ENCODE measurements at regions not wholly inside any gene's neighbourhood (a gene's known extent, or its start where the extent isn't known, plus 50 kb on each side); places are given as distances from the start of the nearest gene placed in this dataset.

DNA sequence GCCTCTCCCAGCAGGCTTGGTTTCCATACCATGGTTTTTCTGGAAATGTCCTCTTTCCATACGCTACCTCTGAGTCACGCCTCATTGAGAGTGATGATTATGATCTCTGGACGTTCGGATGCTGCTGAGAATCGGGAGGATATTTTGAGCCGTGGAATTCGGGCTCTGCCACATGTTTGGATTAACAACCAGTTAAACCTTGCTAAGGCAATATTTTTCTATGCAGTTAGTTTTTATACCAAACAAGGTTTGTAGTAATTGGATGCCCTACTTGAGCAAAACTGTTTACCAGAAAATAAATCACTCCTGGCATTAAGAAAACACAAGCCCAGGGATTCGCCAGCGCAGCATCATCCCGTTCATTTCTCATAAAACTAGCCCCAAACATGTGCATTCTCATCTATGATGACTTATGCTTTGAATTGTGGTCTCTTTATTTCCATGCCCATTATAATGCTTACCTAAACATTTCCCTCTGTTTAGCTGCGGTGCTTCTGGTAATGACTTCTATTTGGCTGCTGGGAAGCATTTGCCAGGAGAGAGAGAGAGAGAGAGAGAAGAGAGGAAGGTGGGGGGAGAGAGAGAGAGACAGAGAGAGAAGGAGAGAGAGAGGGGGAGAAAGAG is 198.9 kb downstream of the CLIC5 start:
- Histone ChIP-seq H3K27me3 (peaks cover 3% of the 10 kb centered on the region; the same call in 1 of the 2 replicates), H3K36me3 (no peaks in the 10 kb centered on the region), H3K9me3 (no peaks in the 10 kb centered on the region), H3K4me3 (ENCODE audit: low read depth, low read length) (no peak overlapping the region), H3K4me1 (no peaks in the 10 kb centered on the region)
- TF ChIP-seq, protein P1, sequence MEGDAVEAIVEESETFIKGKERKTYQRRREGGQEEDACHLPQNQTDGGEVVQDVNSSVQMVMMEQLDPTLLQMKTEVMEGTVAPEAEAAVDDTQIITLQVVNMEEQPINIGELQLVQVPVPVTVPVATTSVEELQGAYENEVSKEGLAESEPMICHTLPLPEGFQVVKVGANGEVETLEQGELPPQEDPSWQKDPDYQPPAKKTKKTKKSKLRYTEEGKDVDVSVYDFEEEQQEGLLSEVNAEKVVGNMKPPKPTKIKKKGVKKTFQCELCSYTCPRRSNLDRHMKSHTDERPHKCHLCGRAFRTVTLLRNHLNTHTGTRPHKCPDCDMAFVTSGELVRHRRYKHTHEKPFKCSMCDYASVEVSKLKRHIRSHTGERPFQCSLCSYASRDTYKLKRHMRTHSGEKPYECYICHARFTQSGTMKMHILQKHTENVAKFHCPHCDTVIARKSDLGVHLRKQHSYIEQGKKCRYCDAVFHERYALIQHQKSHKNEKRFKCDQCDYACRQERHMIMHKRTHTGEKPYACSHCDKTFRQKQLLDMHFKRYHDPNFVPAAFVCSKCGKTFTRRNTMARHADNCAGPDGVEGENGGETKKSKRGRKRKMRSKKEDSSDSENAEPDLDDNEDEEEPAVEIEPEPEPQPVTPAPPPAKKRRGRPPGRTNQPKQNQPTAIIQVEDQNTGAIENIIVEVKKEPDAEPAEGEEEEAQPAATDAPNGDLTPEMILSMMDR (IDR thresholded peaks at IDR 0.05; ENCODE audit: low read depth, low read length) = no peak
- DNase-seq = no peak

DNA sequence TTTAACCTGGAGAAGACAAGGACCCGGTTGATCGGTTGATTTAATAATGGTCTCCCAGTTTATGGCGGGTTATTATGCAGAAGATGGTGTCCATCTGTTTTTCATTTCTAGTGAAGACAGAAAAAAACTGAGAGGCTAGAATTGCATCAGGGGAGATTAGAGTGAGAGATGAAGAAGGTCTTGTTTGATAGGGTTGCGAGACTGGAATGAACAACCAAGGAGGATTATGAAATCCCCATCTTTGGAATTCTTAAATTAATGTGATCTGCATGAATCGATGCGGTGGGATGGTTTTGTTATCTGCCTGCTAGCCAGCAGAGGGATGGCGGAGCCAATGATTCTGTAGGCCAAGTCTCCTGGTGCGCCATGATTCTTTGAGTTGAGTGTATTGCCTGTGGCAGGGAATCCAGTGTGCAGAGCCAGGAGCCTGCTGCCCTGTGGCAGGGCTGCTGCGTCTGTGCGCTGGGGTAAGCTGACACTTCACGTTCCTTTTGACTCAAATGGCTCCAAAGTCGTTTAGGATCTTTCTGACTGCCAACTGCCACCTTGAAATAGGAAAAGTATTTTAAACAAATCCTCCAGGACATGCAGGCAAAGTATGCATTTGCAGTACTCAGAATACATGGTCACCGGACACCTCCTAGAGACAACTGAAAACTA is 200.1 kb downstream of the CLIC5 start:
- TF ChIP-seq, protein P1 (IDR thresholded peaks at IDR 0.05; ENCODE audit: low read depth, low read length) = no peak
- Histone ChIP-seq H3K27me3 (peaks cover 3% of the 10 kb centered on the region; the same call in 1 of the 2 replicates), H3K4me3 (ENCODE audit: low read depth, low read length) (no peak overlapping the region)

DNA sequence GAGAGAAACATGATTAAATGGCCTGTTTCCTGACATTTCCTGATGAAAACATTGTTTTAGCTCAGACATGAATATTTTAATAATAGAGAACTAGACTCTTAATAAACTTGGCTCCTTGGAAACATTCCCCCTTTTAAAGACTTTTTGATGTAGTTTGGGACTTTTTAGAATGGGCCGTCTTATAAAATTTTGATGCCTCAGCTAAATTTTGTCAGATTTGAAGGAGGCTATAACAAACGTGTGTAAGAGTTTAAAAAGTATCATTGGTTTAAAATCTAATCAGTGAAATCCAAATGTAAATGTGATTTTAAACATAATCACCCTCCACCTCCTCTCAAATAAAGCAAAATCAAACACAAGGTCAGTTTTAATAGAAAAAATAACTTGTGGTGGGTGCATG is 200.9 kb downstream of the CLIC5 start:
- Histone ChIP-seq H3K4me1 (no peaks in the 10 kb centered on the region), H3K36me3 (no peaks in the 10 kb centered on the region), H3K4me3 (ENCODE audit: low read depth, low read length) (no peak overlapping the region), H3K9me3 (no peaks in the 10 kb centered on the region), H3K27me3 (peaks cover 3% of the 10 kb centered on the region; the same call in 1 of the 2 replicates)
- TF ChIP-seq, protein P1 (IDR thresholded peaks at IDR 0.05; ENCODE audit: low read depth, low read length) = no peak
- DNase-seq = no peak

More for the DNA sequence above, 200.1 kb downstream of the CLIC5 start:
- no peaks in the 10 kb centered on the region for H3K9me3 ChIP-seq
- no peak for DNase-seq
- H3K4me1 ChIP-seq = no peaks in the 10 kb centered on the region
- no peaks in the 10 kb centered on the region for H3K36me3 ChIP-seq

DNA sequence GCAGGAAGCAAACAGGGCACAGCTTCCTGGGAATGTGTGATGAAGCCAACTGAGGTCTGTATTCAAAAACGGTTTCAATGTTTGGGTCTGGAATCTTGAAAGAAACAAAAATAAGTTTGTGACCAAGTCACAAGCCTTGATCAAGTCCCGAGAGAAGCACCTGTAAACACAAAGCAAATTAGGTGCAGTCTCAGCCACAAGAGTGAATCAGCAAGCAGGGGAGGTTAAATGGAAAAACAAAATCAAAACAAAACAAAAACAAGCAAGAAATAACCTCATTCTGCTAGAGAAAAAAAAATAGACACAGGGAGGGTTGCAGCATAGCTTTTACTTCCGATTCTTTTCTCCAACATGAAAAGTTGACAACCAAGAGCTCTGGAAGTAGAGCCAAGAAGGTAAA is 201.7 kb downstream of the CLIC5 start:
- peaks cover 3% of the 10 kb centered on the region; the same call in 1 of the 2 replicates for H3K27me3 ChIP-seq
- TF ChIP-seq, protein P1 (IDR thresholded peaks at IDR 0.05; ENCODE audit: low read depth, low read length) = no peak
- H3K4me1 ChIP-seq = no peaks in the 10 kb centered on the region
- no peaks in the 10 kb centered on the region for H3K9me3 ChIP-seq
- no peaks in the 10 kb centered on the region for H3K36me3 ChIP-seq
- no peak for DNase-seq
- H3K4me3 ChIP-seq (ENCODE audit: low read depth, low read length) = no peak overlapping the region

DNA sequence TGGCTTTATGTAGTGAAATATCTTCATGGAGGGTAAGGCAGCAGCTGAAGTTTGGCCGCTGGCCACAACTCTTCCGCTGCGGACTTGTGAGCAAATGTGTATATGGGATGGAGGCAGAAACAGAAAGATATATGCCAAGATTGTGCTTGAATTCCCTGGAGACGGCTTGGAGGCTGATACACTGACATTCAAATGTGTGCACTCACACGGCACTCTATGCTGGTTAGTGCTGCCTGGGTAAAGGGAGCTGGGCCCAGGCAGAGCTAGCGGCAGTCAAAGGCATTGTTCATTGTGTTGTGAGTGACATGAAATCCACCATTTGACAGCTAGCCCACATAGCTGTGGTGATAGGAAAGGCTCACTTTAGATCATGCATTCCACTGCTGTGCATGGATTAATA is 202.7 kb downstream of the CLIC5 start:
- no peak for DNase-seq
- Histone ChIP-seq H3K36me3 (no peaks in the 10 kb centered on the region), H3K4me3 (ENCODE audit: low read depth, low read length) (no peak overlapping the region), H3K9me3 (no peaks in the 10 kb centered on the region), H3K4me1 (no peaks in the 10 kb centered on the region), H3K27me3 (peaks cover 3% of the 10 kb centered on the region; the same call in 1 of the 2 replicates)
- TF ChIP-seq, protein P1 (IDR thresholded peaks at IDR 0.05; ENCODE audit: low read depth, low read length) = no peak

DNA sequence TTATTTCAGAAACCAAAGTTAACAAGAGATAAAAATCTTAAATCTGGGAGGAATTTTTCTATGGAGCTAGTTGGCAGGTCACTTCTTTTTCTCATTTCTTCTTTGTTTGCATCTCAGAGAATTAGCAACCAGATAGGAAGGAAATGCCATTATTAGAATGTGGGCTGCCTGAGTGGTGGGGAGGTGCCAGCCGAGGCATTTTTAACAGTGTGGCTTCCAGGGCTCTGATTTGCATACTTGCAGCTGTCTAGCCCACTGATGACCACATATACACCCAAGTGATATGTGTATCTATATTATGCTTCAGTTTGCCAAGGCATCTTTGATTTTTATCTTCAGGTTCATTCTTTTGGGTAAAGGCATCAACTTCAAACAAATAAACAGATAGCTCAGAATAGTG is 206.7 kb downstream of the CLIC5 start:
- Histone ChIP-seq H3K27me3 (no peaks in the 10 kb centered on the region), H3K4me1 (no peaks in the 10 kb centered on the region), H3K36me3 (no peaks in the 10 kb centered on the region), H3K4me3 (ENCODE audit: low read depth, low read length) (no peak overlapping the region), H3K9me3 (no peaks in the 10 kb centered on the region)
- DNase-seq = no peak
- TF ChIP-seq, protein P1 (IDR thresholded peaks at IDR 0.05; ENCODE audit: low read depth, low read length) = no peak

Measured in BE2C (cell line).